ENCODE measurements at regions not wholly inside any gene's neighbourhood (a gene's known extent, or its start where the extent isn't known, plus 50 kb on each side); places are given as distances from the start of the nearest gene placed in this dataset.

- no peak for TF ChIP-seq ZNF302 (tag by site-specific recombination; IDR thresholded peaks at IDR 0.05; ENCODE audit: low read depth)
- no peak for TF ChIP-seq CTCF (tag by site-specific recombination; IDR thresholded peaks at IDR 0.05)
- no peak for TF ChIP-seq ZNF521 (tag by site-specific recombination; IDR thresholded peaks at IDR 0.05)
- TF ChIP-seq, protein P1, sequence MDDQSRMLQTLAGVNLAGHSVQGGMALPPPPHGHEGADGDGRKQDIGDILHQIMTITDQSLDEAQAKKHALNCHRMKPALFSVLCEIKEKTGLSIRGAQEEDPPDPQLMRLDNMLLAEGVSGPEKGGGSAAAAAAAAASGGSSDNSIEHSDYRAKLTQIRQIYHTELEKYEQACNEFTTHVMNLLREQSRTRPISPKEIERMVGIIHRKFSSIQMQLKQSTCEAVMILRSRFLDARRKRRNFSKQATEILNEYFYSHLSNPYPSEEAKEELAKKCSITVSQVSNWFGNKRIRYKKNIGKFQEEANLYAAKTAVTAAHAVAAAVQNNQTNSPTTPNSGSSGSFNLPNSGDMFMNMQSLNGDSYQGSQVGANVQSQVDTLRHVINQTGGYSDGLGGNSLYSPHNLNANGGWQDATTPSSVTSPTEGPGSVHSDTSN (CRISPR knock-in tag; IDR thresholded peaks at IDR 0.05): no peak
- no peak for TF ChIP-seq REST (tag by site-specific recombination; IDR thresholded peaks at IDR 0.05)
- TF ChIP-seq ZNF223 (tag by site-specific recombination; IDR thresholded peaks at IDR 0.05): no peak
- no peak for TF ChIP-seq ZNF2 (tag by site-specific recombination; IDR thresholded peaks at IDR 0.05)
- TF ChIP-seq ZNF423 (tag by site-specific recombination; IDR thresholded peaks at IDR 0.05): no peak
- TF ChIP-seq ZNF571 (tag by site-specific recombination; IDR thresholded peaks at IDR 0.05): no peak
- TF ChIP-seq YY1 (tag by site-specific recombination; IDR thresholded peaks at IDR 0.05): no peak
- TF ChIP-seq KLF8 (tag by site-specific recombination; IDR thresholded peaks at IDR 0.05): no peak
- TF ChIP-seq ZFP3 (tag by site-specific recombination; IDR thresholded peaks at IDR 0.05; ENCODE audit: low read depth): no peak
- no peak for TF ChIP-seq ZSCAN18 (tag by site-specific recombination; IDR thresholded peaks at IDR 0.05)
- no peak for TF ChIP-seq ZNF792 (tag by site-specific recombination; IDR thresholded peaks at IDR 0.05)
These were observed 830.9 kb upstream of the NDST4 start for GRCh38 chr4:115944146-115944905.
